Neural cell (in vitro differentiated cells): ENCODE measurements at regions not wholly inside any gene's neighbourhood (a gene's known extent, or its start where the extent isn't known, plus 50 kb on each side); places are given as distances from the start of the nearest gene placed in this dataset.

ENCODE experiments used
- CTCF ChIP-seq: fragments of 450-650 bp; IDR thresholded peaks from 2 replicates; pipeline ENCODE4 v1.5.1; 2014; ENCODE audit warnings: antibody characterized with exemption, mild to moderate bottlenecking, moderate library complexity; ENCODE audit not compliant: poor library complexity, severe bottlenecking
- EP300 ChIP-seq: fragments of 450-650 bp; conservative IDR thresholded peaks from 2 replicates; pipeline ENCODE4 v1.6.1; 2014; ENCODE audit warnings: antibody characterized with exemption, mild to moderate bottlenecking, moderate library complexity; ENCODE audit not compliant: poor library complexity, severe bottlenecking
- EZH2 ChIP-seq: fragments of 200-600, 300-800 bp; shearing (Covaris generic), sonication (generic); IDR thresholded peaks from 2 replicates; pipeline ENCODE4 v1.6.1; 2014; ENCODE audit warnings: antibody characterized with exemption, low read length, borderline replicate concordance, mild to moderate bottlenecking; ENCODE audit not compliant: insufficient read depth, poor library complexity, severe bottlenecking
- POLR2AphosphoS5 ChIP-seq: IDR thresholded peaks from 2 replicates; pipeline ENCODE4 v1.6.1; 2012
- RAD21 ChIP-seq: fragments of 450-650 bp; conservative IDR thresholded peaks from 2 replicates; pipeline ENCODE4 v1.6.1; 2014; ENCODE audit warnings: antibody characterized with exemption, mild to moderate bottlenecking, moderate library complexity
- TAF1 ChIP-seq: IDR thresholded peaks from 2 replicates; pipeline ENCODE4 v1.6.1; 2012; ENCODE audit warnings: low read depth

DNA sequence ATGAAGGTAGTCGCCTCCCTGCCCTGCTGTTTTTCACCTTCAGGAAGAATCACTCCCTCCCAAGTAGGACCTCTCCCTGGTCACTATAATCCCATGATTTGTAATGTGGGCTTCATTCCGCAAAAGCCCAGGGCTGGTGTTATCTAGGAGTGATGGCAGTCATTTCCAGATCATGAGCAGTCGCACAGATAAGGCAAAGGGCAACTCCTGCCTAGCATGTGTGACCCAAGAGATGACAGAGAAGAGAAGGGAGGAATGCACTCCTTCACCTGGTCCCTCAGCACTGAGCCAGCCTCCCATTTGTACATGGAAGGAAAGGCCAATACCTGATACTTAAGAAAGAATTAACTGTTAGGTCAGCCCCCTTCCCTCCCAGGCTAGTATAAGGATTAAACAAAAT lies 102.9 kb downstream of the RPL27A start:
- TF ChIP-seq CTCF, result no peak
- no peak for TF ChIP-seq POLR2AphosphoS5
- no peak for TF ChIP-seq EZH2
- TF ChIP-seq EP300, result no peak
- no peak for TF ChIP-seq RAD21
- TF ChIP-seq TAF1, result no peak
